ENCODE measurements at regions not wholly inside any gene's neighbourhood (a gene's known extent, or its start where the extent isn't known, plus 50 kb on each side); places are given as distances from the start of the nearest gene placed in this dataset.

- H3K9me2 ChIP-seq (replicated peaks; ENCODE audit: insufficient read depth, low read length), result no peaks in the 10 kb centered on the region
- no peak overlapping the region for H3K4me2 ChIP-seq (ENCODE audit: low read depth, low read length, poor library complexity, severe bottlenecking)
- TF ChIP-seq EZH2phosphoT487 (conservative IDR thresholded peaks at IDR 0.05; ENCODE audit: low read length) (no peak), CTCF (IDR thresholded peaks at IDR 0.05; ENCODE audit: insufficient read depth, low read length, poor library complexity, severe bottlenecking) (no peak)
- no peaks in the 10 kb centered on the region for H3K9me3 ChIP-seq (ENCODE audit: insufficient read depth, low read length)
- H3K79me2 ChIP-seq (ENCODE audit: insufficient read depth, low read length), result no peaks in the 10 kb centered on the region
- H3K36me3 ChIP-seq (ENCODE audit: low read length), result no peaks in the 10 kb centered on the region
- H3K4me3 ChIP-seq (ENCODE audit: insufficient read depth, low read length, poor library complexity, severe bottlenecking), result no peak overlapping the region
- H3K9ac ChIP-seq (ENCODE audit: low read length), result no peak overlapping the region
- no peak overlapping the region for H2AFZ ChIP-seq (ENCODE audit: low read depth, low read length, severe bottlenecking)
- no peak overlapping the region for H3K27ac ChIP-seq (ENCODE audit: low read depth, low read length)
- H4K20me1 ChIP-seq (ENCODE audit: low read depth, low read length), result no peaks in the 10 kb centered on the region
- H3K27me3 ChIP-seq (ENCODE audit: low read length), result no peaks in the 10 kb centered on the region
- no peaks in the 10 kb centered on the region for H3F3A ChIP-seq (ENCODE audit: insufficient read depth)
Observed at GRCh38 chr1:112057736-112058135, 68.3 kb upstream of the KCND3 start.

- Histone ChIP-seq H3K4me3 (ENCODE audit: insufficient read depth, low read length, poor library complexity, severe bottlenecking) (no peak overlapping the region), H3K36me3 (ENCODE audit: low read length) (no peaks in the 10 kb centered on the region), H3K9ac (ENCODE audit: low read length) (no peak overlapping the region), H2AFZ (ENCODE audit: low read depth, low read length, severe bottlenecking) (no peak overlapping the region), H3K27me3 (ENCODE audit: low read length) (no peaks in the 10 kb centered on the region), H3K27ac (ENCODE audit: low read depth, low read length) (no peak overlapping the region), H3K9me3 (ENCODE audit: insufficient read depth, low read length) (no peaks in the 10 kb centered on the region), H3F3A (ENCODE audit: insufficient read depth) (no peaks in the 10 kb centered on the region), H3K9me2 (replicated peaks; ENCODE audit: insufficient read depth, low read length) (no peaks in the 10 kb centered on the region), H4K20me1 (ENCODE audit: low read depth, low read length) (no peaks in the 10 kb centered on the region), H3K4me2 (ENCODE audit: low read depth, low read length, poor library complexity, severe bottlenecking) (no peak overlapping the region), H3K79me2 (ENCODE audit: insufficient read depth, low read length) (no peaks in the 10 kb centered on the region)
- no peak for TF ChIP-seq CTCF (IDR thresholded peaks at IDR 0.05; ENCODE audit: insufficient read depth, low read length, poor library complexity, severe bottlenecking)
- no peak for TF ChIP-seq EZH2phosphoT487 (conservative IDR thresholded peaks at IDR 0.05; ENCODE audit: low read length)
Observed at GRCh38 chr1:112058815-112059450, 69.5 kb upstream of the KCND3 start.

DNA sequence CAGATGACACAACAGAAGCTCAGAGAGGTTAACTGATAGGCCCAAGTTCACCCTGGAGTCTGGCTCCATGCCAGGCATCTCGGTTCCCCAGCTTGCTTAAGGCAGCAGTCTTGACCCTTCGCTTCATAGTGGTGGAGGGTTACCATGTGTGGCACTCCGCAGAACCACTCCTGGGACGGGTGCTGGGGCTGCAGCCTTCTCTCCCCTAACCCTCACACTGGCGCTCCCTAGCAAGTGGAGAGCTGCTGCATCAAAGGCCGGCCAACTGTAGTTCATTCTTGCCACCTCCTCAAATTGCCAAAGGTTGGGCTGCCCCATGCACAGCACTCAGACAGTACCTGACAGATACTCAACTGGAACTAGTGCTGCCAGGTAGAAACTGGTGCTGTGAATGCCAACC, 70.2 kb upstream of the KCND3 start:
- no peak overlapping the region for H3K9ac ChIP-seq (ENCODE audit: low read length)
- no peak overlapping the region for H3K27ac ChIP-seq (ENCODE audit: low read depth, low read length)
- no peaks in the 10 kb centered on the region for H3K36me3 ChIP-seq (ENCODE audit: low read length)
- H3F3A ChIP-seq (ENCODE audit: insufficient read depth), result no peaks in the 10 kb centered on the region
- H2AFZ ChIP-seq (ENCODE audit: low read depth, low read length, severe bottlenecking), result no peak overlapping the region
- no peaks in the 10 kb centered on the region for H3K27me3 ChIP-seq (ENCODE audit: low read length)
- no peaks in the 10 kb centered on the region for H3K79me2 ChIP-seq (ENCODE audit: insufficient read depth, low read length)
- no peaks in the 10 kb centered on the region for H3K9me2 ChIP-seq (replicated peaks; ENCODE audit: insufficient read depth, low read length)
- H3K9me3 ChIP-seq (ENCODE audit: insufficient read depth, low read length), result no peaks in the 10 kb centered on the region
- no peaks in the 10 kb centered on the region for H4K20me1 ChIP-seq (ENCODE audit: low read depth, low read length)
- no peak for TF ChIP-seq EZH2phosphoT487 (conservative IDR thresholded peaks at IDR 0.05; ENCODE audit: low read length)
- no peak for TF ChIP-seq CTCF (IDR thresholded peaks at IDR 0.05; ENCODE audit: insufficient read depth, low read length, poor library complexity, severe bottlenecking)
- no peak overlapping the region for H3K4me3 ChIP-seq (ENCODE audit: insufficient read depth, low read length, poor library complexity, severe bottlenecking)
- no peak overlapping the region for H3K4me2 ChIP-seq (ENCODE audit: low read depth, low read length, poor library complexity, severe bottlenecking)
